Astrocyte (in vitro differentiated cells and primary cell): ENCODE measurements at regions not wholly inside any gene's neighbourhood (a gene's known extent, or its start where the extent isn't known, plus 50 kb on each side); places are given as distances from the start of the nearest gene placed in this dataset.

ENCODE experiments used
- EZH2 ChIP-seq: IDR thresholded peaks from 2 replicates; pipeline ENCODE4 v1.6.1; 2012; ENCODE audit warnings: mild to moderate bottlenecking, low read length, inconsistent platforms; ENCODE audit not compliant: insufficient read depth
- TF ChIP-seq, protein P1 (sequence below): IDR thresholded peaks from 2 replicates; pipeline ENCODE4 v1.5.1; 2011; ENCODE audit warnings: low read depth, mild to moderate bottlenecking, inconsistent platforms, low read length, moderate library complexity; ENCODE audit not compliant: insufficient read depth

GRCh38 chr4:176894498-176894897 is 101.8 kb upstream of the VEGFC start:
- TF ChIP-seq, protein P1, sequence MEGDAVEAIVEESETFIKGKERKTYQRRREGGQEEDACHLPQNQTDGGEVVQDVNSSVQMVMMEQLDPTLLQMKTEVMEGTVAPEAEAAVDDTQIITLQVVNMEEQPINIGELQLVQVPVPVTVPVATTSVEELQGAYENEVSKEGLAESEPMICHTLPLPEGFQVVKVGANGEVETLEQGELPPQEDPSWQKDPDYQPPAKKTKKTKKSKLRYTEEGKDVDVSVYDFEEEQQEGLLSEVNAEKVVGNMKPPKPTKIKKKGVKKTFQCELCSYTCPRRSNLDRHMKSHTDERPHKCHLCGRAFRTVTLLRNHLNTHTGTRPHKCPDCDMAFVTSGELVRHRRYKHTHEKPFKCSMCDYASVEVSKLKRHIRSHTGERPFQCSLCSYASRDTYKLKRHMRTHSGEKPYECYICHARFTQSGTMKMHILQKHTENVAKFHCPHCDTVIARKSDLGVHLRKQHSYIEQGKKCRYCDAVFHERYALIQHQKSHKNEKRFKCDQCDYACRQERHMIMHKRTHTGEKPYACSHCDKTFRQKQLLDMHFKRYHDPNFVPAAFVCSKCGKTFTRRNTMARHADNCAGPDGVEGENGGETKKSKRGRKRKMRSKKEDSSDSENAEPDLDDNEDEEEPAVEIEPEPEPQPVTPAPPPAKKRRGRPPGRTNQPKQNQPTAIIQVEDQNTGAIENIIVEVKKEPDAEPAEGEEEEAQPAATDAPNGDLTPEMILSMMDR: no peak
- TF ChIP-seq EZH2: no peak
